K562 (cell line): ENCODE measurements at regions not wholly inside any gene's neighbourhood (a gene's known extent, or its start where the extent isn't known, plus 50 kb on each side); places are given as distances from the start of the nearest gene placed in this dataset.

Experiments used
- FOXJ2 ChIP-seq: fragments of 200-800 bp; sonication (Bioruptor generic); IDR thresholded peaks from 2 replicates; pipeline ENCODE4 v1.6.1; 2016; ENCODE audit warnings: missing genetic modification characterization, missing compliant biosample characterization
- MED1 ChIP-seq: sonication (generic); formaldehyde crosslinking; IDR thresholded peaks from 2 replicates; pipeline ENCODE4 v1.8.1; 2023; ENCODE audit warnings: missing genetic modification reagents, borderline replicate concordance
- TF ChIP-seq, protein P1 (sequence below), 3 experiments: IDR thresholded peaks in 2 of 3; conservative IDR thresholded peaks in 1 of 3; 2 replicates each; pipeline ENCODE4 v1.5.1; 2011 to 2012; ENCODE audit warnings: low read length in 3 of 3, mild to moderate bottlenecking in 3 of 3, control low read depth in 2 of 3, improper control_type of control experiment in 1 of 3, inconsistent platforms in 1 of 3, low read depth in 1 of 3, mixed read lengths in 1 of 3, moderate library complexity in 1 of 3; ENCODE audit not compliant: insufficient read depth in 2 of 3

DNA sequence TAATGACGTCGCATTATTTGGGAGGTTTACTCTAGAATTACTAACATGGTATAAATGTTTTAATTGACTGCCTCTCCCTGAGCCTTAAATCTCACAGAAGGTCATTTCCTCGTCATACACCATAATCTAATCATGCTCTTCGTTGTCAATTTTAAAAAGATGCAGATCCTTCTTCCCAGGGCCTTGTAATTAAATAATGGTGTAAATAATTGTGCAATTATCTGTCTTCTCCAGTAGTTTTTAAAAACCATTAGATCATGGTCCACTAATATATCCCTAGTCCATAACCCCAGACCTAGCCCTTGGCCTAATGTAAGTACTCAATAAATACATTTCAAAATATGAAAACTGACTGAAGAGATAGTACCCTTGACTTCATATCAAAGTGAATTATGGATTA, 181.5 kb upstream of the GNAI1 start:
- TF ChIP-seq MED1 (CRISPR knock-in tag) (no peak), FOXJ2 (tag) (no peak)
- TF ChIP-seq, protein P1, sequence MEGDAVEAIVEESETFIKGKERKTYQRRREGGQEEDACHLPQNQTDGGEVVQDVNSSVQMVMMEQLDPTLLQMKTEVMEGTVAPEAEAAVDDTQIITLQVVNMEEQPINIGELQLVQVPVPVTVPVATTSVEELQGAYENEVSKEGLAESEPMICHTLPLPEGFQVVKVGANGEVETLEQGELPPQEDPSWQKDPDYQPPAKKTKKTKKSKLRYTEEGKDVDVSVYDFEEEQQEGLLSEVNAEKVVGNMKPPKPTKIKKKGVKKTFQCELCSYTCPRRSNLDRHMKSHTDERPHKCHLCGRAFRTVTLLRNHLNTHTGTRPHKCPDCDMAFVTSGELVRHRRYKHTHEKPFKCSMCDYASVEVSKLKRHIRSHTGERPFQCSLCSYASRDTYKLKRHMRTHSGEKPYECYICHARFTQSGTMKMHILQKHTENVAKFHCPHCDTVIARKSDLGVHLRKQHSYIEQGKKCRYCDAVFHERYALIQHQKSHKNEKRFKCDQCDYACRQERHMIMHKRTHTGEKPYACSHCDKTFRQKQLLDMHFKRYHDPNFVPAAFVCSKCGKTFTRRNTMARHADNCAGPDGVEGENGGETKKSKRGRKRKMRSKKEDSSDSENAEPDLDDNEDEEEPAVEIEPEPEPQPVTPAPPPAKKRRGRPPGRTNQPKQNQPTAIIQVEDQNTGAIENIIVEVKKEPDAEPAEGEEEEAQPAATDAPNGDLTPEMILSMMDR (IDR thresholded peaks at IDR 0.05 in 2 of 3, conservative IDR thresholded peaks at IDR 0.05 in 1 of 3; ENCODE audit: insufficient read depth in 2 of 3, low read depth in 1 of 3, low read length in 3 of 3), result no peak
